Trophoblast cell (in vitro differentiated cells and primary cell): ENCODE measurements at regions not wholly inside any gene's neighbourhood (a gene's known extent, or its start where the extent isn't known, plus 50 kb on each side); places are given as distances from the start of the nearest gene placed in this dataset.

Source experiments
- DNase-seq, 2 donors: peaks; one replicate each; pipeline ENCODE4 v3.0.0-alpha.2; 2016
- H2AFZ ChIP-seq: 2 replicates; pipeline ENCODE4 v1.6.1; 2013; ENCODE audit warnings: low read length, moderate library complexity, mild to moderate bottlenecking; ENCODE audit not compliant: insufficient read depth, poor library complexity
- H2AK5ac ChIP-seq: 2 replicates; pipeline ENCODE4 v1.6.1; 2013; ENCODE audit warnings: mild to moderate bottlenecking, low read length
- H2BK120ac ChIP-seq: 2 replicates; pipeline ENCODE4 v1.6.1; 2013; ENCODE audit warnings: low read length, mild to moderate bottlenecking, moderate library complexity; ENCODE audit not compliant: insufficient read depth, poor library complexity
- H2BK12ac ChIP-seq: 2 replicates; pipeline ENCODE4 v1.6.1; 2013; ENCODE audit warnings: mild to moderate bottlenecking, low read length, moderate library complexity
- H2BK5ac ChIP-seq: 2 replicates; pipeline ENCODE4 v1.6.1; 2013; ENCODE audit warnings: low read length, low read depth, moderate library complexity, mild to moderate bottlenecking; ENCODE audit not compliant: poor library complexity
- H3K14ac ChIP-seq: 2 replicates; pipeline ENCODE4 v1.6.1; 2013; ENCODE audit warnings: mild to moderate bottlenecking, low read length
- H3K18ac ChIP-seq: 2 replicates; pipeline ENCODE4 v1.6.1; 2013; ENCODE audit warnings: mild to moderate bottlenecking, low read length
- H3K23ac ChIP-seq: 2 replicates; pipeline ENCODE4 v1.6.1; 2013; ENCODE audit warnings: low read length
- H3K27ac ChIP-seq: 2 replicates; pipeline ENCODE4 v1.5.1; 2013; ENCODE audit warnings: low read depth, mild to moderate bottlenecking, inconsistent platforms, low read length, moderate library complexity
- H3K27me3 ChIP-seq: 2 replicates; pipeline ENCODE4 v1.6.1; 2013; ENCODE audit warnings: inconsistent platforms, mild to moderate bottlenecking, low read length, moderate library complexity; ENCODE audit not compliant: insufficient read depth
- H3K36me3 ChIP-seq, 2 experiments: 1 replicate in 1 of 2; 2 replicates in 1 of 2; pipeline ENCODE4 v1.6.1; 2013; ENCODE audit warnings: low read length in 2 of 2, mild to moderate bottlenecking in 2 of 2, moderate library complexity in 1 of 2; ENCODE audit not compliant: insufficient read depth in 2 of 2, control insufficient read depth in 1 of 2
- H3K4ac ChIP-seq: 2 replicates; pipeline ENCODE4 v1.6.1; 2013; ENCODE audit warnings: low read depth, mild to moderate bottlenecking, low read length, moderate library complexity
- H3K4me1 ChIP-seq, 2 experiments: 1 replicate in 1 of 2; 2 replicates in 1 of 2; pipeline ENCODE4 v1.6.1; 2013; ENCODE audit warnings: low read length in 2 of 2, mild to moderate bottlenecking in 2 of 2, moderate library complexity in 1 of 2; ENCODE audit not compliant: insufficient read depth in 2 of 2, control insufficient read depth in 1 of 2
- H3K4me2 ChIP-seq: 2 replicates; pipeline ENCODE4 v1.6.1; 2013; ENCODE audit warnings: inconsistent platforms, mild to moderate bottlenecking, low read length, moderate library complexity
- H3K4me3 ChIP-seq: 2 replicates; pipeline ENCODE4 v1.5.1; 2013; ENCODE audit warnings: mild to moderate bottlenecking, low read depth, low read length, inconsistent platforms
- H3K79me1 ChIP-seq: one replicate; pipeline ENCODE4 v1.6.1; 2013; ENCODE audit warnings: low read length
- H3K79me2 ChIP-seq: 2 replicates; pipeline ENCODE4 v1.6.1; 2013; ENCODE audit warnings: low read length, mild to moderate bottlenecking; ENCODE audit not compliant: control insufficient read depth, insufficient read depth, poor library complexity
- H3K9ac ChIP-seq: 2 replicates; pipeline ENCODE4 v1.6.1; 2013; ENCODE audit warnings: mild to moderate bottlenecking, low read length
- H3K9me3 ChIP-seq: 2 replicates; pipeline ENCODE4 v1.6.1; 2013; ENCODE audit warnings: low read depth, mild to moderate bottlenecking, control low read depth, inconsistent platforms, low read length; ENCODE audit not compliant: insufficient read depth
- H4K12ac ChIP-seq: 2 replicates; pipeline ENCODE4 v1.6.1; 2013; ENCODE audit warnings: low read depth, mild to moderate bottlenecking, low read length, moderate library complexity
- H4K8ac ChIP-seq: 2 replicates; pipeline ENCODE4 v1.6.1; 2013; ENCODE audit warnings: low read depth, mild to moderate bottlenecking, low read length, moderate library complexity
- H4K91ac ChIP-seq: one replicate; pipeline ENCODE4 v1.6.1; 2013; ENCODE audit warnings: low read depth, mild to moderate bottlenecking, low read length, moderate library complexity
- WGBS: extraction: QIAGEN DNeasy Blood & Tissue Kit; methylation state at CpG from one replicate; pipeline ENCODE4 v1.1.7; 2013; ENCODE audit warnings: missing lambda C conversion rate; ENCODE audit not compliant: insufficient read length, insufficient coverage; ENCODE audit errors: extremely low coverage; 5-methylcytosine and 5-hydroxymethylcytosine counted together

GRCh38 chr4:20393486-20394100, 141.9 kb downstream of the SLIT2 start:
- no peak overlapping the region for H4K12ac ChIP-seq
- no peak overlapping the region for H3K4me3 ChIP-seq
- H3K18ac ChIP-seq = no peak overlapping the region
- no peaks in the 10 kb centered on the region for H3K79me2 ChIP-seq
- H2BK120ac ChIP-seq = no peak overlapping the region
- H4K8ac ChIP-seq = no peak overlapping the region
- no peaks in the 10 kb centered on the region for H3K27me3 ChIP-seq
- no peaks in the 10 kb centered on the region for H3K79me1 ChIP-seq
- no peak for DNase-seq
- H3K23ac ChIP-seq = no peak overlapping the region
- no peak overlapping the region for H3K4me2 ChIP-seq
- no peak overlapping the region for H3K14ac ChIP-seq
- no peak overlapping the region for H4K91ac ChIP-seq
- H2BK5ac ChIP-seq = no peak overlapping the region
- no peaks in the 10 kb centered on the region for H3K9me3 ChIP-seq
- no peak overlapping the region for H2AFZ ChIP-seq
- H3K4me1 ChIP-seq = no peaks in the 10 kb centered on the region
- H3K36me3 ChIP-seq = no peaks in the 10 kb centered on the region
- no peak overlapping the region for H3K9ac ChIP-seq
- H3K4ac ChIP-seq = no peak overlapping the region
- no peak overlapping the region for H2BK12ac ChIP-seq
- H3K27ac ChIP-seq = no peak overlapping the region
- H2AK5ac ChIP-seq = no peak overlapping the region
- WGBS = no CpG with 5 or more reads among the region's 5 CpGs

DNA sequence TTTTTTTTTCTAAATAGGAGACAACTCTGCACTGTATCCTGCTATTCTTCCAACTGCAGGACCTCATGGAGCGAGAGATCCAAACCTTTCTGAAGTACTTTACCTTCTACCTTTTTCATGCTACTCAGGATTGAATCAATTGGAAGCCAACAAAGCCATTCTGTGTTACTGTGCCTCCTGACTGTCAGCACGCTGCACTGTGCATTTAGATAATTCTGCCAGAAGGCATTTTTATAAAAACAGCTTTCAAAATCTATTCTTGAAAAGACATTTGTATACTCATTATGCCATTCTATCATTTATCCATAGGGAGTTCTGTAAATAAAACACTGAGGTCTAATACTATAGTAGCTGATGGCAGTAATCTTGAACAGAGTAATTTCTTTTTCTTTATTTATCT, 142.8 kb downstream of the SLIT2 start:
- Histone ChIP-seq H3K9me3 (no peaks in the 10 kb centered on the region), H4K91ac (no peak overlapping the region), H3K79me2 (no peaks in the 10 kb centered on the region), H2BK120ac (no peak overlapping the region), H3K9ac (no peak overlapping the region), H3K18ac (no peak overlapping the region), H3K23ac (no peak overlapping the region), H2BK12ac (no peak overlapping the region), H3K36me3 (no peaks in the 10 kb centered on the region), H2AK5ac (no peak overlapping the region), H3K4ac (no peak overlapping the region), H3K4me2 (no peak overlapping the region), H3K79me1 (no peaks in the 10 kb centered on the region), H2BK5ac (no peak overlapping the region), H3K27ac (no peak overlapping the region), H3K4me3 (no peak overlapping the region), H3K14ac (no peak overlapping the region), H3K27me3 (no peaks in the 10 kb centered on the region), H4K8ac (no peak overlapping the region), H4K12ac (no peak overlapping the region), H3K4me1 (no peaks in the 10 kb centered on the region), H2AFZ (no peak overlapping the region)
- WGBS = no CpG with 5 or more reads among the region's 2 CpGs
- no peak for DNase-seq

DNA sequence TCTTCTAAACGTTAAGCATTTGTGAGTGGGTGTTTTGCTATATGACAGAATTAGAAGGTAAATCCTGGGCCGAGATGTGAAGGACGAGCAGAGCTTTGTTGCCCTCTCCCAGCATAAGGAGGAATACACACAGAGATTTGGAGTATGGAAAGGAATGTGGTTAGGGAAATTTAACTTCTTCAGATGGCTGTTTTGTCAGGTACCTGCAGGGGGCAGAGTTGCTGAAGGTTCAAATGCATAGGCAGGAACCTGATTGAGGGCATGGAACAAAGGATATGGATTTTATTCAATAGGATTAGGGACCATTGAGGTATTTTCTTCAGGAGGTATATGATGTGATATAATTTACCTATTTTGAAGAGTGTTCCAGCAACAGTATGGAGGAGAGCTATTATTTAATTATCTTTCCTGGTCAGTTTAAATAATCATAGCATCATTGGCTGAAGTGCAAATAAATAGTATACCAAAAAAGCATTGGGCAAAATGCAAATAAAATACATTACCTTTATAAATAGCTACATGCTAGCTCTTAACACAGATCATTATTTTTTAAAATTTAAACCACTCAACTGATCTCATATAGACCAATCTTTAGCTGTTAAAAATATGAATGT, 143.6 kb downstream of the SLIT2 start:
- H3K4me2 ChIP-seq = no peak overlapping the region
- H3K4ac ChIP-seq = no peak overlapping the region
- no peak overlapping the region for H3K9ac ChIP-seq
- no peak overlapping the region for H4K91ac ChIP-seq
- H3K27me3 ChIP-seq = no peaks in the 10 kb centered on the region
- H2BK5ac ChIP-seq = no peak overlapping the region
- no peaks in the 10 kb centered on the region for H3K79me1 ChIP-seq
- H4K8ac ChIP-seq = no peak overlapping the region
- H3K4me3 ChIP-seq = no peak overlapping the region
- no peaks in the 10 kb centered on the region for H3K79me2 ChIP-seq
- no peak overlapping the region for H3K14ac ChIP-seq
- H2AK5ac ChIP-seq = no peak overlapping the region
- H2AFZ ChIP-seq = no peak overlapping the region
- no peak overlapping the region for H3K27ac ChIP-seq
- H3K4me1 ChIP-seq = no peaks in the 10 kb centered on the region
- no peak overlapping the region for H3K18ac ChIP-seq
- no peak overlapping the region for H3K23ac ChIP-seq
- H3K36me3 ChIP-seq = no peaks in the 10 kb centered on the region
- no peak overlapping the region for H4K12ac ChIP-seq
- H2BK120ac ChIP-seq = no peak overlapping the region
- H2BK12ac ChIP-seq = no peak overlapping the region
- no peaks in the 10 kb centered on the region for H3K9me3 ChIP-seq
- no CpG with 5 or more reads among the region's 3 CpGs for WGBS
- peak; percentile 8 to 50 for DNase-seq

DNA sequence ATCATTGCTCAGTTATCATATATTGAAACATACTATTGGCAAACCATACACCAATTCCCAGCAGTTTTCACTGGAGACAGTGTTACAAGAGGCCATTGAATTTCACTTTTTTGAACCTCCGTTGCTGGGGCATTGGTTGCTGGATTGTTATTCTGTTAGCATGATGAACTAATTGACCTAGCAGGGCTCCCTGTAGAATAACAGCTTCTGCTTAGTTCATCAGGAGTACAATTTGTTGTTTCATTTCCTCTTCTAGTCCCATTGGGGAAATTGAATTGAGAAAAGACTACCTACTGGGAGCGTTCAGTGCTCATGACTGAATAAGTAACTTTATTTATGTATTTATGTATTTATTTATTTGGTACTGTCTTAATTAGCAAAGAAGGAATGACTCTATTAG, 151.6 kb downstream of the SLIT2 start:
- Histone ChIP-seq H3K4me1 (no peaks in the 10 kb centered on the region), H3K9ac (no peak overlapping the region), H3K14ac (no peak overlapping the region), H2AFZ (no peak overlapping the region), H4K8ac (no peak overlapping the region), H3K4ac (no peak overlapping the region), H4K91ac (no peak overlapping the region), H3K4me2 (no peak overlapping the region), H4K12ac (no peak overlapping the region), H3K4me3 (no peak overlapping the region), H3K18ac (no peak overlapping the region), H2BK5ac (no peak overlapping the region), H2AK5ac (no peak overlapping the region), H3K79me1 (no peaks in the 10 kb centered on the region), H3K36me3 (no peaks in the 10 kb centered on the region), H3K9me3 (no peaks in the 10 kb centered on the region), H3K79me2 (no peaks in the 10 kb centered on the region), H2BK120ac (no peak overlapping the region), H3K23ac (no peak overlapping the region), H3K27me3 (no peaks in the 10 kb centered on the region), H2BK12ac (no peak overlapping the region), H3K27ac (no peak overlapping the region)
- WGBS = no CpG with 5 or more reads among the region's 2 CpGs
- DNase-seq = no peak
